GM12878 (cell line): ENCODE measurements at regions not wholly inside any gene's neighbourhood (a gene's known extent, or its start where the extent isn't known, plus 50 kb on each side); places are given as distances from the start of the nearest gene placed in this dataset.
A peak's percentile ranks its signal among the peaks of the same experiment; 100 is the strongest.

Experiments
- ATAC-seq: fragments of 200-7000 bp; cut with Tn5 transposase; 3 replicates; pipeline ENCODE4 v1.9.1; 2020; ENCODE audit warnings: mild to moderate bottlenecking, moderate library complexity
- BruUV-seq: library from RNA; stranded (reverse); fragments of 400-500 nt; replicated peaks from 2 replicates; lab custom pipeline; 2021; lab: Mats Ljungman, UMichigan
- CTCF ChIA-PET: fragments of 300-600 bp; sonication (Branson Sonifier 250); formaldehyde crosslinking; extraction: SDS; loops from one replicate; lab custom pipeline; 2021; ENCODE audit warnings: inconsistent platforms; lab: Yijun Ruan, JAX
- POLR2A ChIA-PET: fragments of 350-600 bp; formaldehyde crosslinking; extraction: SDS; loops from one replicate; lab custom pipeline; 2021; ENCODE audit warnings: inconsistent platforms; lab: Charles Lee
- RAD21 ChIA-PET: fragments of 300-600 bp; sonication (Branson Sonifier 250); formaldehyde crosslinking; loops from one replicate; lab custom pipeline; 2023; ENCODE audit warnings: antibody characterized with exemption; ENCODE audit not compliant: unreplicated experiment; lab: Charles Lee
- SMC1A ChIA-PET: fragments of 300-600 bp; sonication (Branson Sonifier 250); formaldehyde crosslinking; loops from one replicate; lab custom pipeline; 2023; ENCODE audit not compliant: unreplicated experiment, uncharacterized antibody; lab: Charles Lee
- DNase-seq: peaks from one replicate; pipeline ENCODE4 v3.0.0-alpha.2; 2011; ENCODE audit warnings: low read depth, low spot score
- FAIRE-seq: peaks from 3 replicates; lab custom pipeline; 2011; peaks lifted over from hg19 to GRCh38; lab: Jason Lieb, UNC
- H2AFZ ChIP-seq: 2 replicates; pipeline ENCODE4 v1.6.0; 2011; ENCODE audit warnings: low read depth, low read length, control low read depth; ENCODE audit not compliant: control insufficient read depth
- H3K27ac ChIP-seq: 2 replicates; pipeline ENCODE4 v1.5.1; 2011; ENCODE audit warnings: control low read depth; ENCODE audit not compliant: control insufficient read depth, insufficient read depth
- H3K27me3 ChIP-seq, 2 experiments: replicated peaks in 1 of 2; 2 replicates each; pipeline versions ENCODE4 v1.6.0 to v1.6.1; 2011; ENCODE audit warnings: low read length in 1 of 2; ENCODE audit not compliant: control insufficient read depth in 2 of 2, insufficient read depth in 2 of 2
- H3K36me3 ChIP-seq, 2 experiments: 2 replicates each; pipeline ENCODE4 v1.5.1; 2011; ENCODE audit warnings: low read length in 1 of 2; ENCODE audit not compliant: control insufficient read depth in 2 of 2, insufficient read depth in 2 of 2
- H3K4me1 ChIP-seq: 2 replicates; pipeline ENCODE4 v1.6.1; 2011; ENCODE audit warnings: mild to moderate bottlenecking, low read length, moderate library complexity, mixed read lengths; ENCODE audit not compliant: control insufficient read depth, insufficient read depth
- H3K4me2 ChIP-seq: 2 replicates; pipeline ENCODE4 v1.6.0; 2011; ENCODE audit warnings: control low read depth; ENCODE audit not compliant: control insufficient read depth, insufficient read depth
- H3K4me3 ChIP-seq: fragments of 200-600 bp; sonication (generic); 2 replicates; pipeline ENCODE4 v1.5.1; 2016
- H3K79me2 ChIP-seq: 2 replicates; pipeline ENCODE4 v1.6.0; 2011; ENCODE audit warnings: low read length; ENCODE audit not compliant: control insufficient read depth, insufficient read depth
- H3K9ac ChIP-seq: 2 replicates; pipeline ENCODE4 v1.8.0; 2011; ENCODE audit warnings: low read length, control low read depth, mixed read lengths; ENCODE audit not compliant: control insufficient read depth, insufficient read depth
- H3K9me3 ChIP-seq: replicated peaks from 3 replicates; pipeline ENCODE4 v1.5.1; 2011; ENCODE audit warnings: mild to moderate bottlenecking, low read length; ENCODE audit not compliant: control insufficient read depth, insufficient read depth
- H4K20me1 ChIP-seq: 2 replicates; pipeline ENCODE4 v1.6.0; 2011; ENCODE audit not compliant: control insufficient read depth, insufficient read depth
- KDM1A ChIP-seq: fragments of 200-600 bp; sonication (generic); IDR thresholded peaks from 2 replicates; pipeline ENCODE4 v1.6.1; 2016; ENCODE audit warnings: borderline replicate concordance
- MAX ChIP-seq: IDR thresholded peaks from 2 replicates; pipeline ENCODE4 v1.6.1; 2012; ENCODE audit warnings: low read depth, low read length, improper control_type of control experiment
- SMC3 ChIP-seq: IDR thresholded peaks from 2 replicates; pipeline ENCODE4 v1.6.1; 2011; ENCODE audit warnings: low read length, improper control_type of control experiment, borderline replicate concordance
- WGBS: methylation state at CpG from one replicate; pipeline ENCODE4 v1.1.6; 2016; ENCODE audit warnings: low lambda C conversion rate; ENCODE audit not compliant: insufficient replicate concordance, insufficient coverage; ENCODE audit errors: missing lambda C conversion rate; 5-methylcytosine and 5-hydroxymethylcytosine counted together
- in situ Hi-C: fragments of 300-500 bp; cut with MboI; formaldehyde crosslinking; loops from 9 replicates; pipeline ENCODE4 v1.14.3; 2018; ENCODE audit warnings: mixed read lengths
- intact Hi-C: fragments of 100-400 bp; cut with micrococcal nuclease; formaldehyde crosslinking; loops from one replicate; pipeline ENCODE4 v1.14.2; 2022; ENCODE audit not compliant: unreplicated experiment
- TF ChIP-seq, protein P1 (sequence below), 3 experiments: IDR thresholded peaks in 2 of 3; conservative IDR thresholded peaks in 1 of 3; 2 replicates each; pipeline ENCODE4 v1.5.1; 2011; ENCODE audit warnings: low read depth in 3 of 3, low read length in 3 of 3, mild to moderate bottlenecking in 3 of 3, control low read depth in 2 of 3, moderate library complexity in 2 of 3, inconsistent platforms in 1 of 3, mixed read lengths in 1 of 3; ENCODE audit not compliant: control insufficient read depth in 2 of 3, insufficient read depth in 1 of 3; ENCODE audit errors: extremely low read depth in 1 of 3

GRCh38 chr14:73777420-73777819, 63.2 kb upstream of the PNMA1 start:
- Histone ChIP-seq H3K9ac (no peak overlapping the region), H3K4me1 (peaks cover 68% of the 10 kb centered on the region), H3K79me2 (peaks cover 81% of the 10 kb centered on the region), H3K27ac (no peak overlapping the region), H4K20me1 (no peaks in the 10 kb centered on the region), H2AFZ (no peak overlapping the region), H3K4me3 (no peak overlapping the region), H3K27me3 (no peaks in the 10 kb centered on the region)
- POLR2A ChIA-PET = interaction anchor here (0.6 to 1.0 kb wide), 3 partner anchors 9 to 23 kb away, joined by 3 read pairs; a partner anchor contains a TSS
- RAD21 ChIA-PET = interaction anchor here (0.8 to 25.9 kb wide), 3 partner anchors 9 to 48 kb away, joined by 3 to 710 read pairs (median 12); a partner anchor contains a TSS
- in situ Hi-C loops (no loop called here), intact Hi-C loops (no loop called here)
- BruUV-seq = no TSS peak
- FAIRE-seq = no peak
- no peak for DNase-seq
- peak; percentile 68 for ATAC-seq
- TF ChIP-seq MAX = no peak
- peak; percentile 29; the same call in 1 of the 2 replicates for TF ChIP-seq SMC3
- TF ChIP-seq, protein P1, sequence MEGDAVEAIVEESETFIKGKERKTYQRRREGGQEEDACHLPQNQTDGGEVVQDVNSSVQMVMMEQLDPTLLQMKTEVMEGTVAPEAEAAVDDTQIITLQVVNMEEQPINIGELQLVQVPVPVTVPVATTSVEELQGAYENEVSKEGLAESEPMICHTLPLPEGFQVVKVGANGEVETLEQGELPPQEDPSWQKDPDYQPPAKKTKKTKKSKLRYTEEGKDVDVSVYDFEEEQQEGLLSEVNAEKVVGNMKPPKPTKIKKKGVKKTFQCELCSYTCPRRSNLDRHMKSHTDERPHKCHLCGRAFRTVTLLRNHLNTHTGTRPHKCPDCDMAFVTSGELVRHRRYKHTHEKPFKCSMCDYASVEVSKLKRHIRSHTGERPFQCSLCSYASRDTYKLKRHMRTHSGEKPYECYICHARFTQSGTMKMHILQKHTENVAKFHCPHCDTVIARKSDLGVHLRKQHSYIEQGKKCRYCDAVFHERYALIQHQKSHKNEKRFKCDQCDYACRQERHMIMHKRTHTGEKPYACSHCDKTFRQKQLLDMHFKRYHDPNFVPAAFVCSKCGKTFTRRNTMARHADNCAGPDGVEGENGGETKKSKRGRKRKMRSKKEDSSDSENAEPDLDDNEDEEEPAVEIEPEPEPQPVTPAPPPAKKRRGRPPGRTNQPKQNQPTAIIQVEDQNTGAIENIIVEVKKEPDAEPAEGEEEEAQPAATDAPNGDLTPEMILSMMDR (IDR thresholded peaks at IDR 0.05 in 2 of 3, conservative IDR thresholded peaks at IDR 0.05 in 1 of 3; ENCODE audit: control insufficient read depth in 2 of 3, extremely low read depth in 1 of 3, insufficient read depth in 1 of 3, low read depth in 3 of 3, low read length in 3 of 3) = peak in 1 of 3 experiments; percentile 32; a peak in 2 of 6 replicates
- TF ChIP-seq KDM1A = no peak
- TF ChIP-seq, all 136 proteins: peak for 2
- 0 out of 2 replicates have a peak overlapping the region, but pooled peaks have one; percentile 17 for H3K4me2 ChIP-seq
- SMC1A ChIA-PET = interaction anchor here (0.9 to 14.3 kb wide), 8 partner anchors 7 to 48 kb away, joined by 3 to 280 read pairs (median 4); no protein-coding TSS in a partner anchor
- H3K9me3 ChIP-seq = no peaks in the 10 kb centered on the region
- 44% methylated on average over 7 of the region's 7 CpGs for WGBS
- peaks cover 0 to 5% of the 10 kb centered on the region in 2 experiments; a peak in 1 of 4 replicates for H3K36me3 ChIP-seq
- CTCF ChIA-PET = interaction anchor here (0.9 to 1.9 kb wide), 10 partner anchors 9 to 49 kb away, joined by 3 to 10 read pairs (median 4); a partner anchor contains a TSS
